Transverse colon (tissue), 4 donors: ENCODE measurements at regions not wholly inside any gene's neighbourhood (a gene's known extent, or its start where the extent isn't known, plus 50 kb on each side); places are given as distances from the start of the nearest gene placed in this dataset.

ENCODE experiments used
- CTCF ChIP-seq, 5 experiments: fragments of 200-600 bp in 3 of 5; fragments of 450-650 bp in 2 of 5; sonication (generic) in 3 of 5; IDR thresholded peaks; 1 replicate in 2 of 5; 2 replicates in 3 of 5; pipeline ENCODE4 v1.5.1; 2016 to 2017; ENCODE audit warnings: antibody characterized with exemption in 5 of 5, inconsistent platforms in 3 of 5, mild to moderate bottlenecking in 2 of 5, moderate library complexity in 1 of 5
- EP300 ChIP-seq: sonication (generic); formaldehyde crosslinking; IDR thresholded peaks from one replicate; pipeline ENCODE4 v1.6.1; 2017; ENCODE audit warnings: antibody characterized with exemption, low read depth
- POLR2A ChIP-seq: fragments of 450-650 bp; IDR thresholded peaks from one replicate; pipeline ENCODE4 v1.6.1; 2016; ENCODE audit warnings: antibody characterized with exemption, mild to moderate bottlenecking, moderate library complexity
- POLR2AphosphoS5 ChIP-seq, 3 donors: sonication (generic); formaldehyde crosslinking; IDR thresholded peaks; one replicate each; pipeline ENCODE4 v1.6.1; 2016; ENCODE audit warnings: antibody characterized with exemption in 3 of 3

- TF ChIP-seq POLR2A: no peak
- no peak for TF ChIP-seq EP300
- TF ChIP-seq POLR2AphosphoS5 (IDR thresholded peaks at IDR 0.05): no peak
- no peak for TF ChIP-seq CTCF (IDR thresholded peaks at IDR 0.05)
Measured at GRCh38 chr2:163353551-163353950, 382.3 kb downstream of the FIGN start.
